ENCODE measurements at regions not wholly inside any gene's neighbourhood (a gene's known extent, or its start where the extent isn't known, plus 50 kb on each side); places are given as distances from the start of the nearest gene placed in this dataset.

DNA sequence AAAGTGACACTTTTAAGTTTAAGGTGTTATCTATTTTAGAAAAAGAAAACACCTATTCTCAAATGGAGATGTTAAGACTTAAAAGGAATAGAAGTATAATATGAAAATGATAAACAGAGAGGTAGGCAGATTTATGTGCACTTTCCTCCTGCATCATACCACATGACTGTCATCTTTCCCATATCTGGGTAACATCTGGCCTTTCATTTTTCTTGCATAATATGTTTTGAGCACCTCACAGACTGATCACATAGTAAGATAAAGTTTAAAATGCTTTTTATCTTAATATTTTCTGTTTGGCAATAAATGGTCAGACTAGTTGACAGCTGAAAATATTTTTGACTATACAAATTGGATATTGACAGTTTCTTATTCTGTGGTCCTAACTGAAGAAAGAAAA, 1852.1 kb upstream of the PIK3C3 start:
- TF ChIP-seq CTCF (IDR thresholded peaks at IDR 0.05): no peak
- TF ChIP-seq POLR2A (IDR thresholded peaks at IDR 0.05): no peak
